NCI-H2081 (cell line): ENCODE measurements at regions not wholly inside any gene's neighbourhood (a gene's known extent, or its start where the extent isn't known, plus 50 kb on each side); places are given as distances from the start of the nearest gene placed in this dataset.
"Not testable (repeated sequence)": the region's sequence is repeated elsewhere in the genome, so short reads cannot be mapped to it uniquely, and the experiment has no call there.

Experiments used
- DNase-seq, 2 experiments: peaks; one replicate each; lab custom pipeline; 2025; lab: John Stamatoyannopoulos, UW

DNA sequence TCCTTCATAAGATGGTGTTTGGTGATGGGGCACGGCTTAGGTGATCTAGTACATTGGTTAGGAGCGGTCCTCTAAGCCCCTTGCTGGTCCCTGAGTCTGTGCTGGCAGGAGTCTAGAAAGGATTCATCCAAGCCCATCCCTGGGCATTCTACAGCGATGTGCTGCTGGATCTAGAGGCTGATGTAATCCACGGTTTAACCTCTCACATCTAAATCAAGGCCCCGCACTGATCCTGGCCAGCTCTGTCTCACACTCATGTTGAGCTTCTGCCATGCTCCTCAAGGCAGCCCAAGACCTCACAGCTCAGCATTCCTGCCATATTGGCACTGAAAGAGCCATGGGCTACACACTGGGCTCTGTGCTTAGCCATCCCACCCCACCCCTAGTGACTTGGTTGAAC, 664.8 kb downstream of the STK39 start:
- DNase-seq = no peak

GRCh38 chr2:167581961-167582574, 665.3 kb downstream of the STK39 start:
- DNase-seq = no peak

DNA sequence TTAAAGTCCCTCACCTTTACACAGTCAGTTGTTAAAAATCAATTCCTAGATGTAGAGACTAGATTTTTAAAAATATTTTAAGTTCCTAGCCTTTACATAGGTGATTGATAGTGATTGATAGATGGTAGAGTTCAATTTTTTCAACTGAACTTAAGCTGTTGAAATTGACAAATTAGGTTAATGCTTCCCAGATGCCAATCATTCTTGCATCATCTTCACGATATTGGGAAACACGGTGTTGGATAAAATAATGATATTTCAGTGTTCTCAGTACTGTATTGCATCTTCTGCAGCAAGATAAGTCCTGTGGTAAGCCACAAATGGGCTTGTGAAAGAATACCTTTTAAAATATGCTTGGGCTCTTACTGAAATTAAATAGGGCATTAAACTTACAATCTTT, 667.6 kb downstream of the STK39 start:
- no peak for DNase-seq

GRCh38 chr2:167575276-167575675, 672.1 kb downstream of the STK39 start:
- no peak for DNase-seq

- no peak for DNase-seq
Observed at GRCh38 chr2:167572883-167573619, 674.3 kb downstream of the STK39 start.

DNA sequence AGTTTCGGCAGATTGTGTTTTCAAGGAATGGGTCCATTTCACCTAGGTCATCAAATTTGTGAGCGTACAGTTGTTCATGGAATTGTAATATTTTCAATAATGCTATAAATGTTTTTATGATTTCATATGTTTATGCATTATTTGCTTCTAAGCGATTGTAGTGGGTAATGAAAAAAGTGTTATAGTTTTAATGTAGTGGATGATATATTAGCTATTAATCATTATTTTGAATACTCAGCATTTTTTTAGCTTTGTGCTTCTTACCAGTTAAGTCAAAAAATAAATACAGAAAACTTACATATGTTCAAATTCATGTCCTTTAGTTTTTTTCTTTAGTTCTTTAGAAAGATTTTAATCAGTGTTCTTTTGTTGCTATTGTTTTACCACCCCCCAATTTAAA, 677.0 kb downstream of the STK39 start:
- DNase-seq = no peak

- DNase-seq = not testable (repeated sequence)
Observed at GRCh38 chr2:167563885-167564619, 675.8 kb downstream of the XIRP2 start.

DNA sequence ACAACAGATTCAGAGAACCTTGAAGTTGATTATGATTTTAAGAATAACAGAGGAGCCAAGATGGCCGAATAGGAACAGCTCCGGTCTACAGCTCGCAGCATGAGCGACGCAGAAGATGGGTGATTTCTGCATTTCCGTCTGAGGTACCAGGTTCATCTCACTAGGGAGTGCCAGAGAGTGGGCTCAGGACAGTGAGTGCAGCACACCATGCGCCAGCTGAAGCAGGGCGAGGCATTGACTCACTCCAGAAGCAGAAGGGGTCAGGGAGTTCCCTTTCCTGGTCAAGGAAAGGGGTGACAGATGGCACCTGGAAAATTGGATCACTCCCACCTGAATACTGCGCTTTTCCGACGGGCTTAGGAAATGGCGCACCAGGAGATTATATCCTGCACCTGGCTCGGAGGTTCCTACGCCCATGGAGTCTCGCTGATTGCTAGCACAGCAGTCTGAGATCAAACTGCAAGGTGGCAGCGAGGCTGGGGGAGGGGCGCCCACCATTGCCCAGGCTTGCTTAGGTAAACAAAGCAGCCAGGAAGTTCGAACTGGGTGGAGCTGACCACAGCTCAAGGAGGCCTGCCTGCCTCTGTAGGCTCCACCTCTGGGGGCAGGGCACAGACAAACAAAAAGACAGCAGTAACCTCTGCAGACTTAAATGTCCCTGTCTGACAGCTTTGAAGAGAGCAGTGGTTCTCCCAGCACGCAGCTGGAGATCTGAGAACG, 670.2 kb downstream of the XIRP2 start:
- DNase-seq = not testable (repeated sequence)

DNA sequence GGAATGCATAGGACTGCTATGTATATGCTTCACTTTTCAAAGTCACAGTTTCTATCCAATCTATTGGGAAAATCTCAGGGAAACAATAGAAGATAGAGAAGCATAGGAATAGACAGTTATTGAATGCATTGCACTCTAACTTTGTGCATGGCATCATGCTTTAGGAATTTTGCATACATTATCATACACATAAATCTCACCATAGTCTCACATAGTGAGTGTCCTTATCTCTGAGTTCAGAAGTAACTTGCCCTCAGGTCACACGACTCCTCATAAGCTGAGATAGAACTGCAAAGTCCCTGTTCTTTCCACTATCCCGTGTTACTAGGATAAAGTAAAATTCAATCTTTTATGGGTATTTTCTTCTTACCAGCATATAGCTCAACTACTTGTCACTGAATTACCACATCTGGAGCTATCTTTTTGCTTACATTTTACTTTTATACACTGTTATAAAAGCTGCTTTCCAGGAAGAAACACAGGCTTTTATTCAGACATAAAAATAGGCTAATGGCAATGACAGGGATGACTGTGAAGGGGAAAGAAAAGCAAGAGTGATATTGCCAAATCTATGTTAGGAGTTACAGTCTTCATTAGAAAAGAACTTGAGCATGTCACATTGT, 666.9 kb downstream of the XIRP2 start:
- DNase-seq = no peak

- no peak for DNase-seq
Observed at GRCh38 chr2:167553635-167554034, 665.4 kb downstream of the XIRP2 start.

GRCh38 chr2:167551416-167551815, 663.1 kb downstream of the XIRP2 start:
- DNase-seq = no peak

- DNase-seq = peak; percentile 3 to 24
Observed at GRCh38 chr2:167550448-167550847, 662.2 kb downstream of the XIRP2 start.

DNA sequence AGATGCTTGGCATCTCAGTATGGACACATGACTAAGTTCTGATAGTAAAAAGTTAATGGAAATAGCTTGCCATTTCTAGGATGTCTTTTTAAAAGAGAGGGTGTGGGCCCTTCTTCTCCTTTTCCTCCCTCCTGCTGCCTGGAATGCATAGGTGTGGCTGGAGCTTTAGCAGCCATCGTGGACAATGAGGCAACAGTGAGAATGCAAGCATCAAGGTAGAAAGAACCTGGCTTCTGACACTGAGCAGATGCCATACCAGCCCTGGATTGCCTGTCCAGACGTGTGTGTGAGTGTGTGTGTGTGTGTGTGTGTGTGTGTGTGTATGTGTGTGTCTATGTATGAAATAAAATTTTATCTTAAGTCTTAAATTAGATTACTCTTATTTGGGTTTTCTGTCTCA, 660.1 kb downstream of the XIRP2 start:
- DNase-seq = no peak

DNA sequence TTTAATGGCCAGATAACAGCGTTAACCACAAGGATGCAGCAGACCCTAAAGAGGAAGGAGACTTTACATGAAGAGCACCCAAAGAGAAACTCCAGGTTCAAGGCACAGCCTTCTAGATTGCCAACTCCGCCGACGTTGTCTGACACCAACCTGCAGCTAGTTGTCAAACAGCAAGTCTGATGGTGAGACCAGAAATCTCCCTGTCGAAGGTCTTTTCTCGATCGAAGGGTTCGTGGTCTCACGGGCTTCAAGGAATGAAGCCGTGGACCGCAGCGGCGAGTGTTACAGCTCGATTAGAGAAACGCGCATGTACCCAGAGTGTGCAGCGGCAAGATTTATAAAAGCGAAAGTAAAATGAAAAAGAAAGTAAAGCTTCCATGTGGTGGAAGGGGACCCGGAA, 656.3 kb downstream of the XIRP2 start:
- no peak for DNase-seq

DNA sequence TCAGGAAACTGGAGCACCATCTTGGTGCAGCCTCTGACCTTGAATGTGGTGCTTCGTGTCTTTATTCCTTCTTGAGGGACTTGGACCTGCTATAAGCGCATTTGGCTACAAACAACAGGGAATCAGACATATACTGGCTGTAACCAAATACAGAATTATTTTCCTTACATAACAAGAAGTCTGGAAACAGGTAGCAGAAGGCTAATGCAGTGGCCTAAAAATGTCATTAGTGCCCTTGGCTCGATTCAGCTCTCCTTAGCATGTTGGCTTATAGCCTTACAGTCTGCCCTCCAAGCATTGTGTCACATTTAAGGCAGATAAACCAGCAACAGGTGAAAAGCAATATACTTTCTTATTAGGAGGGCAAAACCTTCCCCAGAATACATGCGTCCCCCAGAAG, 655.4 kb downstream of the XIRP2 start:
- no peak for DNase-seq

GRCh38 chr2:167537743-167538142, 649.5 kb downstream of the XIRP2 start:
- DNase-seq = no peak

DNA sequence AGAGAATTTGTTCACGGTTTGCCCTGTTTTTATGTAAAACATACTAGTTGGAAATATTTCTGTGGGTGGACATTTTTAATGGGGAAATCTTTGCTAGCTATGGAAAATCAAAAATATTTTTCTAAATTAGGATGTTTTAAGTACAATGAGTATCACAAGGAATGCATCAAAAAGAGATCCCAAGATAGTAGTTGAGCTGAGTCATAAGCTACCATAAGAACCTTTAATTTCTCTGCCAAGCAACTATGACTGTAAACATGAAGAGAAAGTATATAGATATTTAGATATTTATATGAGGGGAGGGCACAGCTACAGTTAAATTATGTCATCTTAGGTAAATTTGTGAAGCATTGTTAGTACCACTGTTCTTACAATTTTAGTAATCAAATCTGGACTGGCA, 646.2 kb downstream of the XIRP2 start:
- DNase-seq = no peak

DNA sequence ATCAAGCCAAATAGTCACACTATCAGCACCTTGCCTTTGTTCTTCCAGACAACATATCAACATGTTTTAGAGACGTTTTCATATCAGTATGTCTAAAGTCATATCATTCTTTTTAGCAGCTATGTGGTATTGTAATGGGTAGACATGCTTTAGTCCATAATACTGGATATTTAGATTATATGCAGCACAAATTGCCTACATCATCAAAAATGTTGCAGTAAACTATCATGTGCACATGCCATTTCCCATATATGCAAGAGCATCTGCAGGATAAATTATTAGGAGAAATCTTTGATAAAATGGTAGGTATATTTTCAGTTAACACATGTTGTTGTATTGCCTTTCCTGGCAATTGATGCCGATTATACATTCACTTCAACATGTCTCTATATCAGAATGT, 636.5 kb downstream of the XIRP2 start:
- DNase-seq = no peak

DNA sequence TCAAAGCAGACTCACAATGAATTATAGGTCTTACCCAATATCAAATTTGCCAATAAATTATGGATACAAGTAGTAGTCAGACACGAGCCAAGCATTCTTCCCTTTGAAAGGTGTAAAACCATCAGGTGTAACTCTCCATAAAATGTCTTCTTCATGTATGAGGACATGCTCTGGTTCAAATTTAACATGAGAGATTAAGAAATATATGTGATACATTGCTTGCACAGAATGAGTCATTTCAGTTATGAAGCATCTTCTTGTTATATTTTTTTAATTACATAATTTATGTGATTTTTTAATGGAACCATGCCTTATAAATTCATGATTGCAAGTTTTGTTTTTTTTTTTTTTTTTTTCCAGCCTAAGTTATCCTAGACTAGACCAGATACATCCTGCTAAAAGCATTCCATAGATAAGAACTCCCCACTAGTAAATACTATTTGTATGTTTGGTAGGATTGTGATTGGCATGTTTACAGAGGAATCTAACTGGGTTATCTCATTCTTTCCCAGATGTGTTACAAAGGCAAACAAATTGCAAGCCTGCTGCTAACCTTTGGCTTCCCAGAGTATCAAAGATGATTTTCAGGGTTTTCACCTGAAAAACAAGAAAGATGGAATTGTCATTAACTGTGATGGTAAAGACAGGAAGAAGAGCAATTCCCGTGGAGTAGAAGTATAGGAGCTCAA, 621.9 kb downstream of the XIRP2 start:
- no peak for DNase-seq

GRCh38 chr2:167509586-167509985, 621.3 kb downstream of the XIRP2 start:
- DNase-seq = peak in 1 of 2 experiments; percentile 41

DNA sequence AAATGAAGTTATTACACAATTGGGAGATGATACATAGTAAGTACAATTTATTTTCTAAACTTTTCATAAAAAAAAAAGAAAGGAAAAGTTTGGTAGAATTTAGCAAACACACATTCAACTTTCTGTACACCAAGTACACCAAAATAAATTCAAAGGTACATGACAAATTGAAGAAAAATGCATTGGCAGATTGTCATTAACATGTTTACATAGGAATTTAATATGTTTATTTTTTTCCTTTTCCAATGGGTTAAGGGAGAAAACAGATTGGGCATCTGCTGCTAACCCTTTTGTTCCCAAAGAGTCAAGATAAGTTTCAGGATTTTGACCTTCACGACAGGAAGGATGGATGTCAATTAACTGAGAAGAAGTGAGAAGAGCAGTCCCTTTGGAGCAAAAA, 620.4 kb downstream of the XIRP2 start:
- DNase-seq = no peak
